HFFc6 (cell line): ENCODE measurements at regions not wholly inside any gene's neighbourhood (a gene's known extent, or its start where the extent isn't known, plus 50 kb on each side); places are given as distances from the start of the nearest gene placed in this dataset.

Experiments
- DNase-seq: peaks from one replicate; pipeline ENCODE4 v3.0.0-alpha.2; 2018
- H3K27ac Mint-ChIP-seq: 2 replicates; pipeline ENCODE4 v1.8.0; 2020; ENCODE audit warnings: mild to moderate bottlenecking, mixed read lengths
- H3K27me3 Mint-ChIP-seq: 2 replicates; pipeline ENCODE4 v1.8.0; 2021; ENCODE audit warnings: mild to moderate bottlenecking, moderate library complexity, mixed read lengths; ENCODE audit not compliant: insufficient read depth
- H3K36me3 Mint-ChIP-seq: 2 replicates; pipeline ENCODE4 v1.8.0; 2021; ENCODE audit warnings: low read depth, mixed read lengths
- H3K4me1 Mint-ChIP-seq: 2 replicates; pipeline ENCODE4 v1.8.0; 2020; ENCODE audit warnings: low read depth, mixed read lengths
- H3K4me3 Mint-ChIP-seq: 2 replicates; pipeline ENCODE4 v1.8.0; 2020; ENCODE audit warnings: mild to moderate bottlenecking, moderate library complexity, mixed read lengths
- H3K9me3 Mint-ChIP-seq: 2 replicates; pipeline ENCODE4 v1.8.0; 2020; ENCODE audit warnings: mild to moderate bottlenecking, mixed read lengths
- CTCF ChIP-seq: fragments of 200-600 bp; sonication (generic); IDR thresholded peaks from 2 replicates; pipeline ENCODE4 v1.5.0; 2021; ENCODE audit warnings: antibody characterized with exemption, mild to moderate bottlenecking

- Mint-ChIP-seq H3K9me3 (no peaks in the 10 kb centered on the region), H3K27me3 (peaks cover 12% of the 10 kb centered on the region; the same call in 1 of the 2 replicates), H3K36me3 (no peaks in the 10 kb centered on the region), H3K27ac (no peak overlapping the region), H3K4me3 (no peak overlapping the region), H3K4me1 (peaks cover 16% of the 10 kb centered on the region; the same call in 1 of the 2 replicates)
- TF ChIP-seq CTCF: no peak
- DNase-seq: no peak
Observed at GRCh38 chr5:168017313-168017712, 274.1 kb upstream of the WWC1 start.

GRCh38 chr5:168019143-168019542, 272.3 kb upstream of the WWC1 start:
- H3K27ac Mint-ChIP-seq: no peak overlapping the region
- no peak for TF ChIP-seq CTCF
- H3K9me3 Mint-ChIP-seq: no peaks in the 10 kb centered on the region
- H3K4me1 Mint-ChIP-seq: peaks cover 21% of the 10 kb centered on the region; the same call in 1 of the 2 replicates
- no peaks in the 10 kb centered on the region for H3K36me3 Mint-ChIP-seq
- no peak for DNase-seq
- H3K4me3 Mint-ChIP-seq: no peak overlapping the region
- H3K27me3 Mint-ChIP-seq: peaks cover 19% of the 10 kb centered on the region; the same call in 1 of the 2 replicates

- H3K27me3 Mint-ChIP-seq: peaks cover 28% of the 10 kb centered on the region; the same call in 1 of the 2 replicates
Observed at GRCh38 chr5:168020542-168021294, 270.7 kb upstream of the WWC1 start.

GRCh38 chr5:168022446-168023169, 268.8 kb upstream of the WWC1 start:
- Mint-ChIP-seq H3K4me1 (peaks cover 7% of the 10 kb centered on the region; the same call in 1 of the 2 replicates), H3K9me3 (no peaks in the 10 kb centered on the region), H3K27ac (no peak overlapping the region; the same call in 1 of the 2 replicates), H3K4me3 (peak overlapping the region; percentile 31; the same call in 1 of the 2 replicates), H3K27me3 (peaks cover 34% of the 10 kb centered on the region), H3K36me3 (no peaks in the 10 kb centered on the region)
- DNase-seq: no peak
- TF ChIP-seq CTCF: no peak

More at GRCh38 chr5:168020542-168021294, 270.7 kb upstream of the WWC1 start:
- Mint-ChIP-seq H3K36me3 (no peaks in the 10 kb centered on the region), H3K9me3 (no peaks in the 10 kb centered on the region), H3K27ac (no peak overlapping the region), H3K4me3 (no peak overlapping the region), H3K4me1 (peaks cover 13% of the 10 kb centered on the region; the same call in 1 of the 2 replicates)
- peak; percentile 6 for DNase-seq
- peak; percentile 69 for TF ChIP-seq CTCF

GRCh38 chr5:168023191-168023590, 268.3 kb upstream of the WWC1 start:
- DNase-seq: no peak
- no peak for TF ChIP-seq CTCF
- H3K4me1 Mint-ChIP-seq: peaks cover 7% of the 10 kb centered on the region; the same call in 1 of the 2 replicates
- no peak overlapping the region for H3K27ac Mint-ChIP-seq
- peaks cover 34% of the 10 kb centered on the region for H3K27me3 Mint-ChIP-seq
- no peaks in the 10 kb centered on the region for H3K36me3 Mint-ChIP-seq
- no peaks in the 10 kb centered on the region for H3K9me3 Mint-ChIP-seq
- H3K4me3 Mint-ChIP-seq: no peak overlapping the region
